ENCODE measurements at regions not wholly inside any gene's neighbourhood (a gene's known extent, or its start where the extent isn't known, plus 50 kb on each side); places are given as distances from the start of the nearest gene placed in this dataset.

DNA sequence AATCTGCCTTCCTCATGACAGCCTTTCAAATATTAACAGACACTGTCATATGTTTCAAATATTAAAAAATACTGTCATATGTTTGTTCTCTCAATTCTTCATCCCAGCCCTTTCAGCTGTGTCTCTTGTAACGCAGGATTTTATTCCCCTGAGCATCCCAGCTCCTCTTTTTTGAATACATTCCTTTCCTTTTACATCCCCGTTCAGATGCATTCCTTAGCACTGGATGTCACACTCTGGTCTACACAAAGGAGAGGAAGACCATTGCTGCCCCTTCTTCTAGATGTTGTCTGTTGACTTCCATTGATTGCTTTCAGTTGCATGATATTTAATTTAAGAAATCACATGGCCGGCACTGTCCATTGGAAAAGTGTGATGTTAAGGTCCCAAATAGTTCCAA, 117.4 kb upstream of the PAXBP1 start:
- no peak overlapping the region for H3K27ac ChIP-seq (ENCODE audit: insufficient read depth, low read length)
- H3K4me3 ChIP-seq (replicated peaks in 1 of 4; ENCODE audit: control extremely low read depth in 1 of 4, insufficient read depth in 1 of 4, low read depth in 3 of 4, low read length in 4 of 4): no peak overlapping the region
- DNase-seq (ENCODE audit: low read depth in 2 of 2): peak in 1 of 2 donors; percentile 34
- H3K4me1 ChIP-seq (ENCODE audit: control insufficient read depth, extremely low read depth, insufficient read depth, low read length): no peaks in the 10 kb centered on the region
- H3K27me3 ChIP-seq (ENCODE audit: control insufficient read depth, insufficient read depth, low read length): no peaks in the 10 kb centered on the region
- no peaks in the 10 kb centered on the region for H4K20me1 ChIP-seq (ENCODE audit: control insufficient read depth, extremely low read depth, insufficient read depth, low read length)
- H2AFZ ChIP-seq (ENCODE audit: low read length): no peak overlapping the region
- no peak overlapping the region for H3K4me2 ChIP-seq (ENCODE audit: extremely low read depth, insufficient read depth, low read length)
- H3K79me2 ChIP-seq (ENCODE audit: control insufficient read depth, insufficient read depth, low read length): no peaks in the 10 kb centered on the region
- no peaks in the 10 kb centered on the region for H3K36me3 ChIP-seq (ENCODE audit: control insufficient read depth, insufficient read depth, low read length)
- H3K9ac ChIP-seq (ENCODE audit: insufficient read depth, low read length): no peak overlapping the region
- H3K9me3 ChIP-seq (ENCODE audit: control insufficient read depth, insufficient read depth, low read depth, low read length): no peaks in the 10 kb centered on the region
- TF ChIP-seq, protein P1, sequence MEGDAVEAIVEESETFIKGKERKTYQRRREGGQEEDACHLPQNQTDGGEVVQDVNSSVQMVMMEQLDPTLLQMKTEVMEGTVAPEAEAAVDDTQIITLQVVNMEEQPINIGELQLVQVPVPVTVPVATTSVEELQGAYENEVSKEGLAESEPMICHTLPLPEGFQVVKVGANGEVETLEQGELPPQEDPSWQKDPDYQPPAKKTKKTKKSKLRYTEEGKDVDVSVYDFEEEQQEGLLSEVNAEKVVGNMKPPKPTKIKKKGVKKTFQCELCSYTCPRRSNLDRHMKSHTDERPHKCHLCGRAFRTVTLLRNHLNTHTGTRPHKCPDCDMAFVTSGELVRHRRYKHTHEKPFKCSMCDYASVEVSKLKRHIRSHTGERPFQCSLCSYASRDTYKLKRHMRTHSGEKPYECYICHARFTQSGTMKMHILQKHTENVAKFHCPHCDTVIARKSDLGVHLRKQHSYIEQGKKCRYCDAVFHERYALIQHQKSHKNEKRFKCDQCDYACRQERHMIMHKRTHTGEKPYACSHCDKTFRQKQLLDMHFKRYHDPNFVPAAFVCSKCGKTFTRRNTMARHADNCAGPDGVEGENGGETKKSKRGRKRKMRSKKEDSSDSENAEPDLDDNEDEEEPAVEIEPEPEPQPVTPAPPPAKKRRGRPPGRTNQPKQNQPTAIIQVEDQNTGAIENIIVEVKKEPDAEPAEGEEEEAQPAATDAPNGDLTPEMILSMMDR (conservative IDR thresholded peaks at IDR 0.05 in 1 of 2, IDR thresholded peaks at IDR 0.05 in 1 of 2; ENCODE audit: low read depth in 1 of 2, low read length in 2 of 2): no peak
- TF ChIP-seq EZH2 (IDR thresholded peaks at IDR 0.05; ENCODE audit: low read length, missing control alignments): no peak

DNA sequence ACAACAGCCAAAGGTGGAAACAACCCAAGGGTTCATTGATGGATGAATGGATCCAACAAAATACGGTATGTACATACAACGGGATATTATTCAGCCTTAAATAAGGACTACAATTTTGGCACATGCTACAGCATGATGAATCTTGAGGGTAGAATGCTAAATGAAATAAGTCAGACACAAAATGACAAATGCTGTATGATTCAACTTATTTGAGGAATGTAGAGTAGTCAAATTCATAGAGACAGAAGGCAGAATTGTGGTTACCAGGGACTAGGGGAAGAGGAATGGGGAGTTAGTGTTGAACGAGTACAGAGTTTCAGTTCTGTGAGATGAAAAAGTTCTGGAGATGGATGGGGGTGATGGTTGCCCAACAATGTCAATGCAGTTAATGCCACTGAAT, 118.0 kb upstream of the PAXBP1 start:
- Histone ChIP-seq H3K4me3 (replicated peaks in 1 of 4; ENCODE audit: control extremely low read depth in 1 of 4, insufficient read depth in 1 of 4, low read depth in 3 of 4, low read length in 4 of 4) (no peak overlapping the region), H3K9ac (ENCODE audit: insufficient read depth, low read length) (no peak overlapping the region), H3K79me2 (ENCODE audit: control insufficient read depth, insufficient read depth, low read length) (no peaks in the 10 kb centered on the region), H3K4me2 (ENCODE audit: extremely low read depth, insufficient read depth, low read length) (peak overlapping the region; percentile 4), H2AFZ (ENCODE audit: low read length) (no peak overlapping the region), H3K9me3 (ENCODE audit: control insufficient read depth, insufficient read depth, low read depth, low read length) (no peaks in the 10 kb centered on the region), H3K27me3 (ENCODE audit: control insufficient read depth, insufficient read depth, low read length) (no peaks in the 10 kb centered on the region), H4K20me1 (ENCODE audit: control insufficient read depth, extremely low read depth, insufficient read depth, low read length) (no peaks in the 10 kb centered on the region), H3K36me3 (ENCODE audit: control insufficient read depth, insufficient read depth, low read length) (no peaks in the 10 kb centered on the region), H3K4me1 (ENCODE audit: control insufficient read depth, extremely low read depth, insufficient read depth, low read length) (no peaks in the 10 kb centered on the region), H3K27ac (ENCODE audit: insufficient read depth, low read length) (no peak overlapping the region)
- peak in 1 of 2 donors; percentile 59 for DNase-seq (ENCODE audit: low read depth in 2 of 2)
- TF ChIP-seq, protein P1 (conservative IDR thresholded peaks at IDR 0.05 in 1 of 2, IDR thresholded peaks at IDR 0.05 in 1 of 2; ENCODE audit: low read depth in 1 of 2, low read length in 2 of 2): no peak
- TF ChIP-seq EZH2 (IDR thresholded peaks at IDR 0.05; ENCODE audit: low read length, missing control alignments): no peak

DNA sequence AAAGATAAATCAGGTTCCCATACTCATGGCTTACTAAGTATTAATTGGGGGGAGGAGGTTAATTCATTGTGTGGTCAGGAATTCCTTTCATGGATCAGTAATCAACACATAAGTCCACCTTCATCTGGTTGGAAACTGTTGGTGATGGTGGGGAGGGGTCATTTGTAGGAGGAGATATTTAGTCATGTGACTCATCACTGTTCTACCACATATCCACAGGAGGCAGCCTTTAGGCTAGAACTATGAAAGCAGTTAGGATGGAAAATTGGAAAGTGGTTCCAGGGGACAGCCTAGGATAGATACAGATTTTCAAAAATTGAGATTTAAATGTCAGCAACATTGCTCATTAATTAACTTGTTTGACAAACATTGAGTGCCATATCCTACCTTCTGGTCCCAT, 122.8 kb upstream of the PAXBP1 start:
- H3K79me2 ChIP-seq (ENCODE audit: control insufficient read depth, insufficient read depth, low read length): no peaks in the 10 kb centered on the region
- DNase-seq (ENCODE audit: low read depth in 2 of 2): no peak
- no peak overlapping the region for H3K4me2 ChIP-seq (ENCODE audit: extremely low read depth, insufficient read depth, low read length)

More for the DNA sequence above, 122.8 kb upstream of the PAXBP1 start:
- no peaks in the 10 kb centered on the region for H3K4me1 ChIP-seq (ENCODE audit: control insufficient read depth, extremely low read depth, insufficient read depth, low read length)
- H3K4me3 ChIP-seq (replicated peaks in 1 of 4; ENCODE audit: control extremely low read depth in 1 of 4, insufficient read depth in 1 of 4, low read depth in 3 of 4, low read length in 4 of 4): no peak overlapping the region
- TF ChIP-seq, protein P1 (conservative IDR thresholded peaks at IDR 0.05 in 1 of 2, IDR thresholded peaks at IDR 0.05 in 1 of 2; ENCODE audit: low read depth in 1 of 2, low read length in 2 of 2): no peak
- TF ChIP-seq EZH2 (IDR thresholded peaks at IDR 0.05; ENCODE audit: low read length, missing control alignments): no peak
- no peak overlapping the region for H3K27ac ChIP-seq (ENCODE audit: insufficient read depth, low read length)
- no peaks in the 10 kb centered on the region for H3K27me3 ChIP-seq (ENCODE audit: control insufficient read depth, insufficient read depth, low read length)
- H3K9ac ChIP-seq (ENCODE audit: insufficient read depth, low read length): no peak overlapping the region
- no peaks in the 10 kb centered on the region for H3K36me3 ChIP-seq (ENCODE audit: control insufficient read depth, insufficient read depth, low read length)
- H3K9me3 ChIP-seq (ENCODE audit: control insufficient read depth, insufficient read depth, low read depth, low read length): no peaks in the 10 kb centered on the region
- no peaks in the 10 kb centered on the region for H4K20me1 ChIP-seq (ENCODE audit: control insufficient read depth, extremely low read depth, insufficient read depth, low read length)
- H2AFZ ChIP-seq (ENCODE audit: low read length): no peak overlapping the region
